PC-3 (cell line): ENCODE measurements at regions not wholly inside any gene's neighbourhood (a gene's known extent, or its start where the extent isn't known, plus 50 kb on each side); places are given as distances from the start of the nearest gene placed in this dataset.
"Not testable (repeated sequence)": the region's sequence is repeated elsewhere in the genome, so short reads cannot be mapped to it uniquely, and the experiment has no call there.

Experiments used
- ATAC-seq: fragments of 200-7000 bp; cut with Tn5 transposase; 2 replicates; pipeline ENCODE4 v1.9.1; 2020; ENCODE audit warnings: mild to moderate bottlenecking, moderate library complexity
- BruUV-seq: library from RNA; stranded (reverse); fragments of 400-500 nt; replicated peaks from 2 replicates; lab custom pipeline; 2021; lab: Mats Ljungman, UMichigan
- CTCF ChIA-PET: fragments of 300-600 bp; sonication (Branson Sonifier 250); formaldehyde crosslinking; loops from one replicate; lab custom pipeline; 2022; ENCODE audit warnings: antibody characterized with exemption; lab: Charles Lee
- POLR2A ChIA-PET: fragments of 300-600 bp; sonication (Branson Sonifier 250); formaldehyde crosslinking; loops from one replicate; lab custom pipeline; 2022; ENCODE audit warnings: antibody characterized with exemption; ENCODE audit not compliant: unreplicated experiment; lab: Charles Lee
- DNase-seq: peaks from one replicate; pipeline ENCODE4 v3.0.0-alpha.2; 2015
- H2AFZ ChIP-seq: fragments of 300-600 bp; sonication (generic); 2 replicates; pipeline ENCODE4 v1.6.0; 2016; ENCODE audit warnings: antibody characterized with exemption, low read length
- H3F3A ChIP-seq: fragments of 300-600 bp; sonication (generic); one replicate; pipeline ENCODE4 v1.6.0; 2017; ENCODE audit warnings: antibody characterized with exemption, low read length, control low read depth, mild to moderate bottlenecking; ENCODE audit not compliant: unreplicated experiment
- H3K27ac ChIP-seq: fragments of 300-600 bp; sonication (generic); 2 replicates; pipeline ENCODE4 v1.5.1; 2016; ENCODE audit warnings: mild to moderate bottlenecking, low read length
- H3K27me3 ChIP-seq: fragments of 300-600 bp; sonication (generic); 2 replicates; pipeline ENCODE4 v1.6.1; 2016; ENCODE audit warnings: low read length, mixed read lengths
- H3K36me3 ChIP-seq: fragments of 300-600 bp; sonication (generic); 2 replicates; pipeline ENCODE4 v1.6.1; 2016; ENCODE audit warnings: low read depth, mixed run types, low read length, mixed read lengths
- H3K4me1 ChIP-seq: fragments of 300-600 bp; sonication (generic); 2 replicates; pipeline ENCODE4 v1.5.1; 2016; ENCODE audit warnings: low read length; ENCODE audit not compliant: insufficient read depth
- H3K4me2 ChIP-seq: fragments of 300-600 bp; sonication (generic); 2 replicates; pipeline ENCODE4 v1.6.0; 2016; ENCODE audit warnings: low read length
- H3K4me3 ChIP-seq: fragments of 300-600 bp; sonication (generic); 2 replicates; pipeline ENCODE4 v1.5.1; 2016; ENCODE audit warnings: mild to moderate bottlenecking, low read length, mixed read lengths
- H3K79me2 ChIP-seq: fragments of 300-600 bp; sonication (generic); 2 replicates; pipeline ENCODE4 v1.6.1; 2017; ENCODE audit warnings: low read length, mixed read lengths
- H3K9ac ChIP-seq: fragments of 300-600 bp; sonication (generic); 2 replicates; pipeline ENCODE4 v1.6.0; 2016; ENCODE audit warnings: mild to moderate bottlenecking, low read length
- H3K9me2 ChIP-seq: fragments of 300-600 bp; sonication (generic); replicated peaks from 2 replicates; pipeline ENCODE4 v1.6.1; 2016; ENCODE audit warnings: mixed run types, low read length, mixed read lengths
- H3K9me3 ChIP-seq: fragments of 300-600 bp; sonication (generic); 2 replicates; pipeline ENCODE4 v1.6.1; 2016; ENCODE audit warnings: low read length, mixed read lengths
- H4K20me1 ChIP-seq: fragments of 300-600 bp; sonication (generic); 2 replicates; pipeline ENCODE4 v1.6.1; 2016; ENCODE audit warnings: low read length, mixed read lengths
- EZH2 ChIP-seq: fragments of 300-600 bp; sonication (generic); IDR thresholded peaks from one replicate; pipeline ENCODE4 v1.6.1; 2017; ENCODE audit warnings: antibody characterized with exemption, mild to moderate bottlenecking, low read length; ENCODE audit not compliant: unreplicated experiment
- EZH2phosphoT487 ChIP-seq: fragments of 300-600 bp; sonication (generic); IDR thresholded peaks from 2 replicates; pipeline ENCODE4 v1.6.1; 2018; ENCODE audit warnings: mild to moderate bottlenecking, antibody characterized with exemption, low read length, borderline replicate concordance
- intact Hi-C: fragments of 100-400 bp; cut with micrococcal nuclease; formaldehyde crosslinking; loops from 2 replicates; pipeline ENCODE4 v1.9.0; 2023
- TF ChIP-seq, protein P1 (sequence below): fragments of 300-600 bp; sonication (generic); conservative IDR thresholded peaks from 2 replicates; pipeline ENCODE4 v1.5.1; 2017; ENCODE audit warnings: antibody characterized with exemption, low read depth, mild to moderate bottlenecking, low read length

DNA sequence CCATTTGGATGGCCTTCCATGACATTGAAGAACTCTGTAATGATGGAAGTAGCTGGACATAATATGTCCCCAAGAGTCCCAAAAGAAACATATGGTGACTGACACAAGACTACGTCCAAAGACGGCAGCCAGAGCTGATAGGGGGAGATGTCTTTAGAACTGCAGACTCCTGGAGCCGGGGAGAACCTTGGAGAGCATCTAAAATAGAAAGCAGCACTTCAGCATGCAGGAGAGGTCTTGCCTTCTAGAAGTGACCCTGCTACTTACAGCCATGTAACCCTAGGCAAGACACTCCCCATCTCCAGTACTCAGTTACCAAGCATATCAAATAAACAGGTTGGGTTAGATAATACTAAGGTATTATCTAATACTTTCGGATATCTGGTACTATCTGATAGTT is 143.8 kb upstream of the BCL6 start:
- ATAC-seq (no peak), DNase-seq (no peak)
- intact Hi-C loops = no loop called here
- Histone ChIP-seq H3K9me3 (no peaks in the 10 kb centered on the region), H3K79me2 (no peaks in the 10 kb centered on the region), H3K27ac (no peak overlapping the region), H3K4me1 (no peaks in the 10 kb centered on the region), H3K9ac (no peak overlapping the region), H2AFZ (no peak overlapping the region), H3K27me3 (no peaks in the 10 kb centered on the region), H3K9me2 (no peaks in the 10 kb centered on the region), H3K4me2 (no peak overlapping the region), H4K20me1 (no peaks in the 10 kb centered on the region), H3F3A (no peaks in the 10 kb centered on the region), H3K36me3 (no peaks in the 10 kb centered on the region), H3K4me3 (no peak overlapping the region)
- ChIA-PET CTCF (no interaction called here), POLR2A (no interaction called here)
- BruUV-seq = no TSS peak
- TF ChIP-seq EZH2 = no peak
- no peak for TF ChIP-seq EZH2phosphoT487

DNA sequence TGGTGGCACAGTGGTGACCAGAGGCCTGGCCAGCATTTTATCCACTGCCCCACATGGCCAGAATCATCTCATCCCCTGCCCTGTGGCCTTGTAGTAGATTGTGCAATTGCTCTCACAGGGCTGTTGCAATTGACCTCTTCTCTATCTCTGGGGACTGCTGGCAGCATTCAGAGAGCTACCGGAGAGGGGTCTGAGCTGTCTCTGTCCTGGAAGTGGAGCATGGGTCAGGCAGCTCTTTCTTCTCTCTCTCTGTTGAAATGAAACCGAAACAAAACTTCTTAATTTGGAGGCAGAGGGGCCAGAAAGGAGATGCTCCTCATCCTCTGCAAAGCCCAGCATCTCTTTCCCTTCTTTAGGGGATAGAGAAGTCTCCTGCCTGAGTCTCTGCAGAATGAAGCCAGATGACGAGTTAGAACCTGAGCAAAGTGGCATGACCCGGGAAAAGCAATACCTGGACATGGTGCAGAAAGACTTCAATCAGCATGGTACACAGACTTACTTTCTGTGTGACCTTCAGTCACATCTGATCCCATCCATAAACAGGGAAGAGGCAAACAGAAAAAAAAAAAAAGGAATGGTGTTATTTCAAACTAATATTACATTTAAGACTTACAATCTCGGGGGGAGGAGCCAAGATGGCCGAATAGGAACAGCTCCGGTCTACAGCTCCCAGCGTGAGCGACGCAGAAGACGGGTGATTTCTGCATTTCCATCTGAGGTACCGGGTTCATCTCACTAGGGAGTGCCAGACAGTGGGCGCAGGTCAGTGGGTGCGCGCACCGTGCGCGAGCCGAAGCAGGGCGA is 144.5 kb upstream of the BCL6 start:
- TF ChIP-seq EZH2phosphoT487 (no peak), EZH2 (no peak)
- TF ChIP-seq, protein P1, sequence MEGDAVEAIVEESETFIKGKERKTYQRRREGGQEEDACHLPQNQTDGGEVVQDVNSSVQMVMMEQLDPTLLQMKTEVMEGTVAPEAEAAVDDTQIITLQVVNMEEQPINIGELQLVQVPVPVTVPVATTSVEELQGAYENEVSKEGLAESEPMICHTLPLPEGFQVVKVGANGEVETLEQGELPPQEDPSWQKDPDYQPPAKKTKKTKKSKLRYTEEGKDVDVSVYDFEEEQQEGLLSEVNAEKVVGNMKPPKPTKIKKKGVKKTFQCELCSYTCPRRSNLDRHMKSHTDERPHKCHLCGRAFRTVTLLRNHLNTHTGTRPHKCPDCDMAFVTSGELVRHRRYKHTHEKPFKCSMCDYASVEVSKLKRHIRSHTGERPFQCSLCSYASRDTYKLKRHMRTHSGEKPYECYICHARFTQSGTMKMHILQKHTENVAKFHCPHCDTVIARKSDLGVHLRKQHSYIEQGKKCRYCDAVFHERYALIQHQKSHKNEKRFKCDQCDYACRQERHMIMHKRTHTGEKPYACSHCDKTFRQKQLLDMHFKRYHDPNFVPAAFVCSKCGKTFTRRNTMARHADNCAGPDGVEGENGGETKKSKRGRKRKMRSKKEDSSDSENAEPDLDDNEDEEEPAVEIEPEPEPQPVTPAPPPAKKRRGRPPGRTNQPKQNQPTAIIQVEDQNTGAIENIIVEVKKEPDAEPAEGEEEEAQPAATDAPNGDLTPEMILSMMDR = no peak
- no peak; the same call in 1 of the 2 replicates for ATAC-seq
- intact Hi-C loops = no loop called here
- Histone ChIP-seq H3F3A (no peaks in the 10 kb centered on the region), H3K4me2 (no peak overlapping the region), H3K9ac (no peak overlapping the region), H3K27me3 (no peaks in the 10 kb centered on the region), H2AFZ (0 out of 2 replicates have a peak overlapping the region, but pooled peaks have one; percentile 13), H3K9me2 (no peaks in the 10 kb centered on the region), H3K4me1 (no peaks in the 10 kb centered on the region), H3K79me2 (no peaks in the 10 kb centered on the region), H3K36me3 (no peaks in the 10 kb centered on the region), H3K27ac (no peak overlapping the region), H4K20me1 (no peaks in the 10 kb centered on the region), H3K4me3 (no peak overlapping the region), H3K9me3 (no peaks in the 10 kb centered on the region)
- ChIA-PET POLR2A (no interaction called here), CTCF (no interaction called here)
- BruUV-seq = no TSS peak
- no peak for DNase-seq

DNA sequence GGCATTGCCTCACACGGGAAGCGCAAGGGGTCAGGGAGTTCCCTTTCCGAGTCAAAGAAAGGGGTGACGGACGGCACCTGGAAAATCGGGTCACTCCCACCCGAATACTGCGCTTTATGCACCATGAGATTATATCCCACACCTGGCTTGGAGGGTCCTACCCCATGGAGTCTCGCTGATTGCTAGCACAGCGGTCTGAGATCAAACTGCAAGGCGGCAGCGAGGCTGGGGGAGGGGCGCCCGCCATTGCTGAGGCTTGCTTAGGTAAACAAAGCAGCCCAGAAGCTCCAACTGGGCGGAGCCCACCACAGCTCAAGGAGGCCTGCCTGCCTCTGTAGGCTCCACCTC is 145.1 kb upstream of the BCL6 start:
- ATAC-seq, BruUV-seq, H3K27me3 ChIP-seq, H3K9me3 ChIP-seq, H3K36me3 ChIP-seq, H3K4me3 ChIP-seq, H3K79me2 ChIP-seq, CTCF ChIA-PET, DNase-seq, POLR2A ChIA-PET, H3K9ac ChIP-seq, H3K4me2 ChIP-seq, H3F3A ChIP-seq, intact Hi-C loops, H3K9me2 ChIP-seq, H3K4me1 ChIP-seq, H4K20me1 ChIP-seq, H3K27ac ChIP-seq, H2AFZ ChIP-seq: not testable (repeated sequence)
